HEK293T (cell line): ENCODE measurements at regions not wholly inside any gene's neighbourhood (a gene's known extent, or its start where the extent isn't known, plus 50 kb on each side); places are given as distances from the start of the nearest gene placed in this dataset.

ENCODE experiments used
- ELF4 ChIP-seq: fragments of 450-650 bp; IDR thresholded peaks from 2 replicates; pipeline ENCODE4 v1.6.1; 2017; ENCODE audit warnings: antibody characterized with exemption
- SP1 ChIP-seq: fragments of 450-650 bp; IDR thresholded peaks from 2 replicates; pipeline ENCODE4 v1.6.1; 2017
- SUZ12 ChIP-seq: fragments of 450-650 bp; IDR thresholded peaks from 2 replicates; pipeline ENCODE4 v1.6.1; 2016; ENCODE audit warnings: mild to moderate bottlenecking

DNA sequence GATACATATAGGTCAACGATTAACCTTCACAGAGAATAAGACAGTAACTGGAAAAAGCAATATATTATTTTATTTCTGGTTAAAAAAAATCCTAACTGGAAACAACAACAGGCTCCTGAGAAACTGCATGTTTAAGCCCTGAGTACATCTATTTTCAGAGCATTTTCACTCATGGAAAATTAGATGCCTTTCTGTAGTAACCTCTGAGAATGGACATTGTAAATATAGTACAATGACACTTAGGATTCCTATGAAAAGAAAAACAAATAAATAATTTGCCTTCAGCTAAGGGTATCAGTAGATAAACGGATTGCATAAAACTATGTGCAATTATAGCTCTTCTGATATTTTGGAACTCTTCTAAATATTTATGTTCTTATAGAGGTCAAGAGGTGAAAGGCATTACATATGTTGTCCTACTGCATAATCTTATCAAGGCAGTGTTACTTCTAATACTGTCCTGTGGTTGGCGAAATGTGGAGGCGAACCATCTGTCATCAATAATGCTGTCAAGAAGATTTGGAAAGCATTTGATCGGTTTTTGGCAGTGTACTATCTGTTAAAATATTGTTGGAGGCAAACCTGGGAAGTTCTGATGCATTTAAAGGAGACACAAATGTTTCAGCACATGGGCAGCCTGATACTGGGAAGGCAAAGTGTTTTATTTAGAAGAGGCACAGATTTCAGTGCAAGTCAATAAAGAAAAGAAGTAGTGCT lies 381.8 kb downstream of the BTG1 start:
- TF ChIP-seq ELF4 (no peak), SP1 (no peak), SUZ12 (no peak)
